ENCODE measurements at regions not wholly inside any gene's neighbourhood (a gene's known extent, or its start where the extent isn't known, plus 50 kb on each side); places are given as distances from the start of the nearest gene placed in this dataset.

DNA sequence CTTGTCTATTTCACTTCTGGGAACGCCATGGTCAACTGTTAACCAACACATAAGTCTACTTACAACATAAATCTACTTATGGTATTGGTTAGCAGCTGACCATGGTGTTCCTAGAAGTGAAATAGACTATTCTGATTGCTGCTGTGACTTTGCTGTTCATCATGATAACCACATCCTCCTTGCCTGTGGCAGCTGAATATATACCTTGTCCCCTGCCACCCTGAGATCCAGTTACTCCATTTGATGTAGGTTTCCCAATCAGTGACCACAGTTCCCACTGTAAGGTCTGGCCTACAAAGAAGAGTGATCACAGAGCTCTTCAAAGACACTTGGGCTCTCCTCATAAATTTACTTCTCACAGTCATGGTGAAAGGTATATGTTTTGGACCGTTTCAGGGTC is 66.8 kb upstream of the ALDH1A3 start (continued):
- TF ChIP-seq, protein P1, sequence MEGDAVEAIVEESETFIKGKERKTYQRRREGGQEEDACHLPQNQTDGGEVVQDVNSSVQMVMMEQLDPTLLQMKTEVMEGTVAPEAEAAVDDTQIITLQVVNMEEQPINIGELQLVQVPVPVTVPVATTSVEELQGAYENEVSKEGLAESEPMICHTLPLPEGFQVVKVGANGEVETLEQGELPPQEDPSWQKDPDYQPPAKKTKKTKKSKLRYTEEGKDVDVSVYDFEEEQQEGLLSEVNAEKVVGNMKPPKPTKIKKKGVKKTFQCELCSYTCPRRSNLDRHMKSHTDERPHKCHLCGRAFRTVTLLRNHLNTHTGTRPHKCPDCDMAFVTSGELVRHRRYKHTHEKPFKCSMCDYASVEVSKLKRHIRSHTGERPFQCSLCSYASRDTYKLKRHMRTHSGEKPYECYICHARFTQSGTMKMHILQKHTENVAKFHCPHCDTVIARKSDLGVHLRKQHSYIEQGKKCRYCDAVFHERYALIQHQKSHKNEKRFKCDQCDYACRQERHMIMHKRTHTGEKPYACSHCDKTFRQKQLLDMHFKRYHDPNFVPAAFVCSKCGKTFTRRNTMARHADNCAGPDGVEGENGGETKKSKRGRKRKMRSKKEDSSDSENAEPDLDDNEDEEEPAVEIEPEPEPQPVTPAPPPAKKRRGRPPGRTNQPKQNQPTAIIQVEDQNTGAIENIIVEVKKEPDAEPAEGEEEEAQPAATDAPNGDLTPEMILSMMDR (IDR thresholded peaks at IDR 0.05; ENCODE audit: control extremely low read depth in 1 of 3, insufficient read depth in 1 of 3, low read depth in 1 of 3, low read length in 3 of 3) = no peak
- TF ChIP-seq SAP30 (IDR thresholded peaks at IDR 0.05; ENCODE audit: insufficient read depth, insufficient replicate concordance, low read length) = no peak
- TF ChIP-seq CREB1 (IDR thresholded peaks at IDR 0.05) = no peak
- TF ChIP-seq CBX8 (IDR thresholded peaks at IDR 0.05; ENCODE audit: borderline replicate concordance, low read depth, low read length) = no peak
- no peak for TF ChIP-seq BACH1 (IDR thresholded peaks at IDR 0.05; ENCODE audit: low read length)
- no peak for TF ChIP-seq CHD2 (IDR thresholded peaks at IDR 0.05; ENCODE audit: low read length)
- TF ChIP-seq, protein P2, sequence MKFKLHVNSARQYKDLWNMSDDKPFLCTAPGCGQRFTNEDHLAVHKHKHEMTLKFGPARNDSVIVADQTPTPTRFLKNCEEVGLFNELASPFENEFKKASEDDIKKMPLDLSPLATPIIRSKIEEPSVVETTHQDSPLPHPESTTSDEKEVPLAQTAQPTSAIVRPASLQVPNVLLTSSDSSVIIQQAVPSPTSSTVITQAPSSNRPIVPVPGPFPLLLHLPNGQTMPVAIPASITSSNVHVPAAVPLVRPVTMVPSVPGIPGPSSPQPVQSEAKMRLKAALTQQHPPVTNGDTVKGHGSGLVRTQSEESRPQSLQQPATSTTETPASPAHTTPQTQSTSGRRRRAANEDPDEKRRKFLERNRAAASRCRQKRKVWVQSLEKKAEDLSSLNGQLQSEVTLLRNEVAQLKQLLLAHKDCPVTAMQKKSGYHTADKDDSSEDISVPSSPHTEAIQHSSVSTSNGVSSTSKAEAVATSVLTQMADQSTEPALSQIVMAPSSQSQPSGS (IDR thresholded peaks at IDR 0.05; ENCODE audit: low read length) = no peak

Data from H1 (cell line).